Activated naive CD8-positive, alpha-beta T cell treated with anti-CD3 and anti-CD28 coated beads for 36 hours (primary cell): ENCODE measurements at regions not wholly inside any gene's neighbourhood (a gene's known extent, or its start where the extent isn't known, plus 50 kb on each side); places are given as distances from the start of the nearest gene placed in this dataset.

Source experiments
- DNase-seq: peaks from one replicate; pipeline ENCODE4 v3.0.0; 2021
- H3K27ac Mint-ChIP-seq: one replicate; pipeline ENCODE4 v1.8.0; 2022; ENCODE audit warnings: mild to moderate bottlenecking, moderate library complexity, mixed read lengths
- H3K27me3 Mint-ChIP-seq: one replicate; pipeline ENCODE4 v1.8.0; 2022; ENCODE audit warnings: mild to moderate bottlenecking, mixed read lengths
- H3K36me3 Mint-ChIP-seq: one replicate; pipeline ENCODE4 v1.8.0; 2021; ENCODE audit warnings: mild to moderate bottlenecking, mixed read lengths
- H3K4me1 Mint-ChIP-seq: one replicate; pipeline ENCODE4 v1.8.0; 2021; ENCODE audit warnings: mixed read lengths
- H3K4me3 Mint-ChIP-seq: one replicate; pipeline ENCODE4 v1.8.0; 2022; ENCODE audit warnings: mild to moderate bottlenecking, moderate library complexity, mixed read lengths
- H3K9me3 Mint-ChIP-seq: one replicate; pipeline ENCODE4 v1.8.0; 2022; ENCODE audit warnings: mixed read lengths

DNA sequence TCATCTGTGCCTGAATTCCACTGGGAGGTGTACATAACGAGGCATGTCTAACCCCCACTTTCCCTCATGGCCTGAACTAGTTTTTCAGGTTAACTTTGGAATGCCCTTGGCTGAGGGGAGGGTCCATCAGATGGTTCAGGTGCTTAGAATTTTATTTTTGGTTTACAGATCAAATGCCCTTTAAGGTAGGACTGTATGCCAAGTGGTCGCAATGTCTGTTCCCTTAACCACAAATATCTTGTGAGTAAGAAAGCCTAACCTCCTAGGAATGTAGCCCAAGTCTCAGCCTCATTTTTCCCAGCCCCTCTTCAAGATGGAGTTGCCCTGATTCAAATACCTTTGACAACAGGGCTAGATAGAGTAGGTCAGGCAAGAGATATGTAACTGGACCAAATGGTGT, 78.4 kb downstream of the RNASET2 start:
- DNase-seq, result no peak
- Mint-ChIP-seq H3K27me3 (peaks cover 5% of the 10 kb centered on the region), H3K27ac (no peak overlapping the region), H3K9me3 (peaks cover 8% of the 10 kb centered on the region), H3K4me1 (no peaks in the 10 kb centered on the region), H3K4me3 (no peak overlapping the region), H3K36me3 (peaks cover 3% of the 10 kb centered on the region)

DNA sequence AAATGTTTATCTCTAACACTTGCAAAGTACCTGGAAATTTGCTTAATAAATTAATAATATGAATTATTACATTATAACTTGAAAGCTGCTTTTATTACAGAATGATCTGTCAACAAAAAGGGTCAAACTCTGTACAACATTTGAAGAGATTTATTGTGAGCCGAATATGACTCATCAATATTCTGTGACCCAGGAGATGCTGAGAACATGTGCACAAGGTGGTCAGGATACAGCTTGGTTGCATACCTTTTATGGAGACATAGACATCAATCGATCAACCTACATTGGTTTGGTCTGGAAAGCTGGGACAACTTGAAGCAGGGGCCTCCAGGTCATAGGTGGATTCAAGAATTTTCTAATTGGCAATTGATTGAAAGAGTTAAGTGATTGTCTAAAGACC, 79.0 kb downstream of the RNASET2 start:
- Mint-ChIP-seq H3K27ac (no peak overlapping the region), H3K9me3 (peaks cover 5% of the 10 kb centered on the region), H3K4me3 (no peak overlapping the region), H3K4me1 (no peaks in the 10 kb centered on the region), H3K27me3 (peaks cover 5% of the 10 kb centered on the region), H3K36me3 (peaks cover 3% of the 10 kb centered on the region)
- no peak for DNase-seq

DNA sequence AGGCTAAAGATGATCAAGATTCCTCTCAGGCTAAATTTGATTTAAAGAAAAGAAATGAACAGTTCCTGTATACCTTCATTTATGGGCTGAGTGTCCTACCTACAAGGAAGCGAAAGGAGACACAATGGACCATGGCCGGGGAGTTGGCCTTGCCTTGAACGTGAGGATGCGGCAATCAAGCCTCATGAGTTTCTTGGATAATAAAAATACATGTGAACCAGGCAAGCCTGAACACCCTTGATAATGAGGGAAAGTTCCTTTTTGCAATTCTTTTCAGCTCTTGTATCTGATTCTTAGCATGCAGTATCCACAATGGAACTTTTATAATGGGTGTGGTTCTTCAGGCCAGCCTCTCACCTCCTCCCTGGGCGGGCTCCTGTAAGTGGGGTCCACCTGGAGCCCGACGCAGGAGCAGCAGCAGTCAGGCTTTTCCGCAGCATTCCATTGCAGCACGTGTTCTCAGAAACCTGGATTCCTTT, 83.8 kb downstream of the RNASET2 start:
- Mint-ChIP-seq H3K9me3 (no peaks in the 10 kb centered on the region), H3K4me3 (no peak overlapping the region), H3K36me3 (peaks cover 3% of the 10 kb centered on the region), H3K27ac (no peak overlapping the region), H3K4me1 (no peaks in the 10 kb centered on the region), H3K27me3 (peaks cover 5% of the 10 kb centered on the region)
- DNase-seq, result no peak

DNA sequence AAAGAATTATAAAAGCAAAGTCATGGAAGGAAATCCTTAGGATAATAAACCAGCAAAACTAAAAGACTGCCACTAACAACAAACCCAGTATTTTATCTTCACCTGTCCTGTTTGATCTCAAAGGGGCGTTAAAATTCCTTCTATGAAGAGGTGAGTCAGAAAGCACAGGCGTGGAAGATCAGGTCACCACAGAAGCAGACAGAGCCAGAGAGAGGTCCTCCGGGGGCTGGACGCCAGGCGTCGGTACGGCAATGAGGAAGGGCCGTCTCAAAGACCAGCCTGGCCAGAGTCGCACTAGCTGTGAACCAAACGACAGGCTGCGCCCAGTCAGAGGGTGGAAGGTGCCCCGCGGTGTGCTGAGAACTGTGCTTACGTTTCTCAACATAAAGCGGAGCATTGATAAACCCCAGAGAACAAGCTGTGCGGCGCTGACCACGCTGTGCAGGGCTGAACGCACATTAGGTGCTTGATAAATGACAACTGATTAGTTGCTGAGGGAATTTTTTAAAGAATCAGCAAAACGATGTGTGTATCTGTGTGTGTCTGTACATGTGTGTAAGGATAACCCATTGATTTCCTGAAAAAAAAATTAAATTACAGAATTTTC, 85.6 kb downstream of the RNASET2 start:
- Mint-ChIP-seq H3K4me3 (no peak overlapping the region), H3K27me3 (peaks cover 5% of the 10 kb centered on the region), H3K4me1 (no peaks in the 10 kb centered on the region), H3K27ac (no peak overlapping the region), H3K36me3 (no peaks in the 10 kb centered on the region), H3K9me3 (no peaks in the 10 kb centered on the region)
- no peak for DNase-seq

DNA sequence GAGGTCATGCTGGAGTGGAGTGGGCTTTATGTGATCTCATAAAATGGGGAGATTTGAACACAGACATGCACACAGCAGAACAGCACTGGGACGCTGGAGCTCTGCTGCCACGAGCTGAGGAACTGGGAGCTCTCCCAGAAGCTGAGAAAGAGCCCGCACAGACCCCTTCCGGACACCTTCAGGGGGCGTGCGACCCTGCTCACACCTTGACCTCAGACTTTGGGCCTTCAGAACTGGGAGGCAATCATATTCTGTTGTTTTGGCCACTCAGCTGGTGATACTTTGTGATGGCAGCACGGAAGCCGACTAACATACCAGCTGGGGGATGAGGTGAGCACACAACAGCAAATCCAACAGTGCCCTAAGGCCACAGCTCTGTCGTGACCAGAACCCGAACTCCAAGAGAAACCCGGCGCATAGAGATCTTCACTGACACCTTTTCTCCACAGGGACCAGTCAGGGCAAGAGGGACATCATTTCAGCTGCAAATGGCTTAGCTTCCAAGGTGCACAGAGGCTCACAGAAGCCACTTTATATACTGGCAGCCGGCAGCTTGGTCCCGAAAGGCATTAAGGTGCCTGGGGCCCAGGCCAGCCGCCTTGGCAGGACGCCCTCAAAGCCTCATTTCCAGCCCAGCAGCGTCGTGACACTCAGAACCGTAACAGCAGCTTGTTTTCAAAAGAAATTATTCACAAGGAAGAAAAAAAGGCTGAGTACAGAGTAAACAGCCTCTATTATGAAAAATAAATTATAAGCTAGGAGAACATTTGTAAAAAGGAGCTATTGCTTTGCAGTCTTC, 89.3 kb downstream of the RNASET2 start:
- Mint-ChIP-seq H3K4me1 (peaks cover under 1% of the 10 kb centered on the region), H3K9me3 (no peaks in the 10 kb centered on the region), H3K27me3 (peaks cover 1% of the 10 kb centered on the region), H3K4me3 (no peak overlapping the region), H3K27ac (no peak overlapping the region), H3K36me3 (no peaks in the 10 kb centered on the region)
- DNase-seq, result no peak

DNA sequence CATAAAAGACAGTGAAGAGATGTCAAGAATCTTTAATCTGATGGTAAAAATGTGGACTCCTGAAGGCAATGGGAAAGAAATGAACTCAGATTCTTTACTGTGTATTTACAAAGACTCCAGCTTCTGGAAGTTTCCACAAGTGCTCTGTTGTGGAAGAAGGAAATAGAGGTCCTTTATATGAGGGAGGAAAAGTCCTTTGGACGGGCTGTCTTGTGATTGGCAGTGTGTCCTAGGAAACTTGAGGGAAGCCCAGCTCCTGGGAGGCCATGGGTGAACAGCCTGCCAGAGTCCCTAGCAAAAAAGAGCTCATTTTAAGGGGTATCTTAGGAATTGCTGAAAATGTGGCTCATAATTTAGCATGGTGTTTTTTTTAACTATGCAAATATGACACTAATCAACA, 92.0 kb downstream of the RNASET2 start:
- Mint-ChIP-seq H3K4me3 (no peak overlapping the region), H3K27me3 (peaks cover 20% of the 10 kb centered on the region)

DNA sequence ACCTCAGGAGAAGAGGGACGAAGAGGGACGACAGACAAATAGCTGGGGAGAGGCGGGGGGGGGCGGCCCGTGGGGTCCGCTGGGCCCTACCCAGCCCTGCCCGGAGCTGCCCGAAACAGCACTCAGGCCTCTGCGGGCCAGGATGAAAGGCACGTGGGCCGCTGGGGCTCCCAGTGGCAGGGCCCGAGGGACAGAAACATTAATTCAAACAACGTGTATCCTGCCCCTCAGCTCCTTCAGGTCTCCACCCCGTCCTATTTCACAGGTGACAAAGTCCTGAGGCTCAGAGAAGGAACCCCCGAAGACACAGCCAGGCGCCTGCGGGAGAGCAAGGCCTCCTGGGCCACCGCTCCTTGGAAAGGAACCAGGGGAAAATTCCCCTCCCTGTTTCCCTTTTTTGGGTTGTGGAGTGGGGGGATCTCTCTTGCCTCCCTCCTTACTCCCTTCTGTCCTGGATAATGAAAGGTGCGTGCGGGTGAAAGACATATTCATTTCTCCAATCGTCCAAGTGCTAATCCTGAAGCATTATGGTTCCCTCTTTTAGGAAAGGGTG, 93.3 kb downstream of the RNASET2 start:
- H3K36me3 Mint-ChIP-seq, result no peaks in the 10 kb centered on the region
- H3K4me3 Mint-ChIP-seq, result peak overlapping the region; percentile 69
- H3K4me1 Mint-ChIP-seq, result peaks cover 3% of the 10 kb centered on the region
- H3K27me3 Mint-ChIP-seq, result peaks cover 20% of the 10 kb centered on the region
- H3K27ac Mint-ChIP-seq, result no peak overlapping the region
- no peaks in the 10 kb centered on the region for H3K9me3 Mint-ChIP-seq
- no peak for DNase-seq

More for the DNA sequence above, 92.0 kb downstream of the RNASET2 start:
- H3K36me3 Mint-ChIP-seq, result no peaks in the 10 kb centered on the region
- H3K9me3 Mint-ChIP-seq, result no peaks in the 10 kb centered on the region
- peaks cover 3% of the 10 kb centered on the region for H3K4me1 Mint-ChIP-seq
- DNase-seq, result no peak
- H3K27ac Mint-ChIP-seq, result no peak overlapping the region

DNA sequence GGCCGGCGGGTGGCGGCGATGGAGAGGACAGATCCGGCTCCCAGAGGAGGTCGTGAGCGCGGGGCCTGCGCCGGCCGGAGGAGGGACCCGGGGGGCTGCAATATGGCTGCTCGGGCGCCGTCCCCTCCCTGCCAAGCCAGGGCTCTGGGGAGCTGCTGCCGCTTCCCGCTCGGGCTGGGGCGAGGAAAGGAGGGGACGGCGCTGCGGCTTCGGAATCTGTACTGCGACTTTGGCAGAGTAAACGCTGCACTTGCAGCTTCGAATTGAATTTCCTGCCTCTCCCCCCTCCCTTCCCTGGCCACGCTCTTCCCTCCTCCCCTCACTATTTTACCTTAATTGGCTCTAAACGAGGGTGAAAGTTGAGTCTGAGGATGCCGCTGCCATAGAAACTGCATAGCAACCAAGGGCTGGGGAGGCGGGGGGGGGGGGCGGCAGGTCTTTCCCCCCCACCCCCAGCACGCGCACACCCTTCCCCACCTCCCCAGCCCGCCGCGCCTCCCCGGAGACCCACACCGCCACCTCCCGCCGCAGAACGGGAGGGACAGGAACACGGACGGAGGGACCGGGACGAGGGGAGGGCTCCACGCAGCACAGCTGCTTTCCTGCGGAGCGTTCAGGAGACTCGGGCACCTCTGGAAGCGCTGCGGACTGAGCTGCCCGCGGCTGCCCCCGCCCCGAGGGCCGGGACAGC, 93.9 kb downstream of the RNASET2 start:
- no peak overlapping the region for H3K27ac Mint-ChIP-seq
- peaks cover 3% of the 10 kb centered on the region for H3K4me1 Mint-ChIP-seq
- no peaks in the 10 kb centered on the region for H3K36me3 Mint-ChIP-seq
- peak overlapping the region; percentile 73 for H3K4me3 Mint-ChIP-seq
- DNase-seq, result peak; percentile 13
- no peaks in the 10 kb centered on the region for H3K9me3 Mint-ChIP-seq
- peaks cover 20% of the 10 kb centered on the region for H3K27me3 Mint-ChIP-seq

DNA sequence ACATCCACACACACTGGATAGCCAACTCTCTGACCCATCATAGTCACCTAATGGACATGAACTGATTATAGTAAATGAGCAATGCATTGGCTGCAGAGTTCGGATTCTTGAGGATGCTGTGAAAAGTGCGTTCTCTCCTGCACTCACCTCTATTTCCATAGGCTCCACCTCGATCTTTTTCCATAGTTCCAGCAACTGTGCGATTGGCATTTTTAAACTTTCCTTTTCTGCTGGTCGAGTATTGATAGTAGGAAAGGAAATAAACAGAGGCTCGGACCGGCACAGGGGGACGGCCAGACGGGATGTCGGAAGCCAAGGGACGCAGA, 94.4 kb downstream of the RNASET2 start:
- Mint-ChIP-seq H3K27ac (no peak overlapping the region), H3K4me3 (peak overlapping the region; percentile 73), H3K4me1 (peaks cover 3% of the 10 kb centered on the region), H3K27me3 (peaks cover 20% of the 10 kb centered on the region), H3K9me3 (no peaks in the 10 kb centered on the region), H3K36me3 (no peaks in the 10 kb centered on the region)
- no peak for DNase-seq

DNA sequence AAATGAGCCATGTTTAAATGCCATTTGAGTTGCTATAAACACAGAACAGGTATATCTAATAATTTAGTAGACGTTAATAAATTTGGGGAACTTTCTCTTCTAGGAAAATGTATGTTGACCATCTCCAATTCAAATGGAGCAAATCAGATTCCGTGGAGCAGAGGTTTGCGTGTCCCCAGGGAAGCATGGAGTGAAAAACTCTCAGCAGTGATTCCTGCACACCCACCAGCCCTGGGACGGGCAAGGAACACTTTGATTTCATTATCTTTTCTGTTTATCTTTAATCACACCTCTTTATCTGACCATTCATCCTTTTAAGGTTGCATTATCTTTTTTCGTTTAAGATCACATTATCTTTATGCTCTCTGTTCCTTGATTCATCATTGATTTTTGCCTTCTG, 95.0 kb downstream of the RNASET2 start:
- no peak overlapping the region for H3K4me3 Mint-ChIP-seq
- peaks cover 3% of the 10 kb centered on the region for H3K4me1 Mint-ChIP-seq
- H3K27ac Mint-ChIP-seq, result no peak overlapping the region
- DNase-seq, result no peak
- H3K36me3 Mint-ChIP-seq, result no peaks in the 10 kb centered on the region
- H3K9me3 Mint-ChIP-seq, result no peaks in the 10 kb centered on the region
- H3K27me3 Mint-ChIP-seq, result peaks cover 20% of the 10 kb centered on the region

DNA sequence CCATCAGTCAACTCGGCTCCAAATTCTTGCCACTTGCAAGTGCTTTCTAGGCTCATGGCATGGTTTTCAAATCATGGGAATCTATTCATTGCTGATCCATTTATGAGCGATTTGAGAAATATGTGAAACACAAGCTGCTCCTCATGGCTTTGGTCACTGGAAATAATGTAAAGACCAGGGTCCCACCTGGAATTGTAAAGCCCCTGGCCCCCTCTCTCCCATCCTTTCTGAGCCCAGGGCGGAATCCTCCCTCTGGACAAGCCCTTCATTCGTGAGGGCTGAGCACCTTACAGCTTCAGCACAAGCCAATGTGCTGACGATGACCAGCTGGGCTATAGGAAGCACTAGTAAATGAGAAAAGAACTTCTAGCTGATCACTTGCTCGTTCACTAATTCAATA, 96.0 kb downstream of the RNASET2 start:
- no peak overlapping the region for H3K4me3 Mint-ChIP-seq
- H3K4me1 Mint-ChIP-seq, result peaks cover 3% of the 10 kb centered on the region
- H3K36me3 Mint-ChIP-seq, result no peaks in the 10 kb centered on the region
- no peak overlapping the region for H3K27ac Mint-ChIP-seq
- no peaks in the 10 kb centered on the region for H3K9me3 Mint-ChIP-seq
- H3K27me3 Mint-ChIP-seq, result peaks cover 20% of the 10 kb centered on the region
- DNase-seq, result no peak

DNA sequence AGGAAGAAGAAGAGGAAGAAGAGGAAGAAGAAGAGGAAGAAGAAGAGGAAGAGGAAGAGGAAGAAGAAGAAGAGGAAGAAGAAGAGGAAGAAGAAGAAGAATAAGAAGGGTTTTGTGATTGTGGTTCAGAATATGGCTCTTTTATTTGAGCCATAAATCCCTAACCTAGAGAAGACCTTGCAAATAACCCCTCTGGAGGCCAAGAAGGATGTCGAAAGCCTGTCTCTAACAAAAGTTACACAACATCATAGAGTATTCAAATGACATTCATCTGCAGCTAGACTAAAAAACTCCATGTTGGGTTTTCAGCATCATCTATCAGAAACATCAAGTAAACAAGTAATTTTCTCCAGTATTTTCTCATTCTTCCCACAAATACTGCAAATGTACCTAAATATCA, 100.9 kb downstream of the RNASET2 start:
- H3K27ac Mint-ChIP-seq, result no peak overlapping the region
- H3K9me3 Mint-ChIP-seq, result no peaks in the 10 kb centered on the region
- H3K36me3 Mint-ChIP-seq, result no peaks in the 10 kb centered on the region
- no peak overlapping the region for H3K4me3 Mint-ChIP-seq
- DNase-seq, result no peak
- H3K4me1 Mint-ChIP-seq, result no peaks in the 10 kb centered on the region
- H3K27me3 Mint-ChIP-seq, result peaks cover 4% of the 10 kb centered on the region

DNA sequence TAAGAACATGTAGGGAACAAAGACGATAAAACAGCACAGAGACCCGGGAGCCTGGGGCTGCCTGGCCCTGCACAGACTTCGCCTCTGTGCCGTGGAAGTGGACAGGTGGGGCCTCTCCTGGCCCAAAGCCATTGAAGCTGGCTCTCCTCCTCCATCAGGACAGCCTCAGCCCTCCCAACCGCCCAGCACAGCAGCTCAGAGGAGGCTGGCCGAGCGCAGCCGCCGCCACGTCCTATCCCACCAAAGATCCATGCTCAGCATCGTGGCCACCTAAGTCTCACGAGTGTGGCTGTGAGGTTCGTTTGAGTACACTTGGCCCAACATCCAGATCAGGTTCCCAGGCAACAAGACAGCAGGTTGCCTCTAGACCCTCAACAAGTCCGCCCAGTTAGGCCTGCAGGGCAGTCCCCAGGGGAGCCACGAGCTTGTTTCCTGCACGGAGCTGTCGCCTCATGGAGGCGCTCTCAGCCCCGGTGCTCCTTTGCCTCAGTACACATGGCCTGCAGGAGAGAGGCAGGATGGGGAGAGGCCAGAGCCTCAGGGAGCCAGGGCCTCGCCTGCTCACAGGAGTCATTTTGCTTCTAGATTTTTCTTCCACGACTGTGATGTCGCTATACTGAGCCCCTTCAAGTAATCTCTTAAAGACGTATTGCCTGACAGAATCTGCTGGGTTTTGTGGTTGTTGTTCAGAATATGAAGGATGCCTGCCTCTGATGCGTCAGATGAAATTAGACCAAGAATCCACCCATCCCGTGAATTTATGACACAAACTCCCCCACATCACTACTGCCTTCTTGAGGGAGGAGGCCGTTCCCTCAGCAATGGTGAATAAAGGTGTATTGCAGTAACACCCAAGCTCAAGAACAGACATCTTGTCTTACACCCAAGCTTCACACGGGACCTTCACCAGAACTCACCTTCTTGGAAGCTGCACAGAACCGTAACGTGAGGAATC, 102.7 kb downstream of the RNASET2 start:
- Mint-ChIP-seq H3K27me3 (no peaks in the 10 kb centered on the region), H3K36me3 (no peaks in the 10 kb centered on the region), H3K4me1 (no peaks in the 10 kb centered on the region), H3K27ac (no peak overlapping the region), H3K9me3 (no peaks in the 10 kb centered on the region), H3K4me3 (no peak overlapping the region)
- no peak for DNase-seq

DNA sequence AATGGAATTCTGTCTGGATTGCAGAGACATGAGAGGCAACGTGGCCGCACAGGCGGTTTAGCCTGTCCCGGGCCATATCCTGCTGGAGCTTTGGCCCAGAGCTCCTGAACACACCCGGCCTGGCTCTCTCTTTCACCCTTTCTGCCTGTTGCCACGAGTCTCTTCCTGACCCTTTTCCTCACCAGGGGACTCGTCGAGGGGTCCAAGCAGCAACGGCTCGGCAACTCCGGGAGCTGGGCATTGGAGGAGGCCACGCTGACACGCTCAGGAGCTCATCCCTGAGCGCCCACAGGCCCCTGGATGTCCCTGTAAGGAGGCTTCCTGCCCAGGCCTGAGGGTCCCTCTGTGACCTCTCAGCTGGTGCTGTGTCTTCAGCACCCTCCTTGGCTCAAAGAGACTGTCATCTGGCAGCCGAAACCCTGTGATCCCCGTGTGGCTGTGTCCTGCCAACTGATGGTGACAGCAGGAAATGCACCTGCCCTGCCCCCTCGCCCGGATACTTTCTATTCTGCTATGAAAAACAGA, 103.8 kb downstream of the RNASET2 start:
- Mint-ChIP-seq H3K4me1 (no peaks in the 10 kb centered on the region), H3K4me3 (no peak overlapping the region), H3K36me3 (no peaks in the 10 kb centered on the region), H3K9me3 (no peaks in the 10 kb centered on the region), H3K27me3 (no peaks in the 10 kb centered on the region), H3K27ac (no peak overlapping the region)
- DNase-seq, result no peak
